HUES64 (cell line): ENCODE measurements at regions not wholly inside any gene's neighbourhood (a gene's known extent, or its start where the extent isn't known, plus 50 kb on each side); places are given as distances from the start of the nearest gene placed in this dataset.

Experiments used
- H3K27ac ChIP-seq: 2 replicates; pipeline ENCODE4 v1.7.0; 2013; ENCODE audit warnings: low read depth, low read length, inconsistent platforms
- H3K27me3 ChIP-seq: 2 replicates; pipeline ENCODE4 v1.6.1; 2013; ENCODE audit warnings: mild to moderate bottlenecking, low read length; ENCODE audit not compliant: insufficient read depth
- H3K36me3 ChIP-seq: 2 replicates; pipeline ENCODE4 v1.6.1; 2013; ENCODE audit warnings: mild to moderate bottlenecking, low read length; ENCODE audit not compliant: insufficient read depth
- H3K4me1 ChIP-seq: 2 replicates; pipeline ENCODE4 v1.6.1; 2013; ENCODE audit warnings: mild to moderate bottlenecking, low read length, moderate library complexity; ENCODE audit not compliant: insufficient read depth
- H3K4me3 ChIP-seq: 2 replicates; pipeline ENCODE4 v1.5.1; 2013; ENCODE audit warnings: mild to moderate bottlenecking, low read length, moderate library complexity
- H3K9ac ChIP-seq: 2 replicates; pipeline ENCODE4 v1.6.1; 2013; ENCODE audit warnings: mild to moderate bottlenecking, low read depth, low read length
- H3K9me3 ChIP-seq: 2 replicates; pipeline ENCODE4 v1.6.1; 2013; ENCODE audit warnings: low read depth, low read length; ENCODE audit not compliant: insufficient read depth
- WGBS: fragments of 150-250, 120-280 bp; methylation state at CpG from one replicate; pipeline ENCODE4 v1.1.7; 2013; ENCODE audit warnings: missing lambda C conversion rate; 5-methylcytosine and 5-hydroxymethylcytosine counted together

DNA sequence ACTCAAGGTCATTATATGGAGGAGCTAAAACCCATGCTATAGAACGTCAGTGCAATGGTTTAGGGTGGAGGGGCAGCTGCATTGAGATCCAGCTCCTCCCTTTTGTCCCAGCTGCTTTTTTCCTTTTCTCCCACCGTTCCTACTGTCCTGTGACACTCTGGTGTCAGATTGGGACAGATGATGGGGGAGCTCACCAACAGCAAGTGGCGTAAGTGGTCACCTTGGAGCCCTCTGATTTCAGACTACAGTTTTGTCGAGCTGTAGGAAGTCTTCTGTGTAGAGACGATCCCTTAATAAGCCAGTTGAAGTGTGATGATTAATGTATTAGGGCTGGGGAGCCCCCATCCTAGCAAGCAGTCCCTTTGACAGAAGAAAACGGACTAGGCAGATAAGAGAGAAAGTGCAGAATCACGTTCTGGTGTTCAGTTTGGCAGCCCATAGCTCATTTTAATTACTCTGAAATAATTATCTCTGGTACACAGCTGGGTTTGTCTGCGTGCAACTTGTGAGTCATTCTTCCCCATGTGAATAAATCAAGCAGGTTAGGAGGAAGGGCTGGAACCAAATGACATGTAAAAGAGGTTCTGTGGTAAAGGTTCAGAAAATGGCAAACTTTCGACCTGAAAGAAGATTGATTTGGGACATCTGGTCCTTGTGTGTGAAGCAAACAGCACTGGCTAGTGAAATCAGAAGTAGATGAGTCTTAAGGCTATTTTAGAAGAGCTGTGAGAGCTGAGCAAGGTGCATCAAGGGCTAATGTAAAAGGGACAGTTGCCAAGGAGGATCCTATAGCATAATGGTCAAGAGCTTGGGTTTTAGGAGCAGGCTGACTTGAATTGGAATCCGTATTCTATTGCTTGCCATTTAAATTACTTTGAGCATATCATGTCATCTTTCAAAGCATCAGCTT is 241.4 kb downstream of the EDEM1 start:
- H3K4me1 ChIP-seq = no peaks in the 10 kb centered on the region
- H3K27me3 ChIP-seq = no peaks in the 10 kb centered on the region
- H3K9me3 ChIP-seq = no peaks in the 10 kb centered on the region
- H3K27ac ChIP-seq = no peak overlapping the region
- H3K4me3 ChIP-seq = no peak overlapping the region
- H3K36me3 ChIP-seq = no peaks in the 10 kb centered on the region
- H3K9ac ChIP-seq = no peak overlapping the region
- WGBS = 90% methylated on average over 10 of the region's 10 CpGs

GRCh38 chr3:5429517-5429890 is 242.0 kb downstream of the EDEM1 start:
- H3K4me1 ChIP-seq = no peaks in the 10 kb centered on the region
- no peaks in the 10 kb centered on the region for H3K9me3 ChIP-seq
- H3K4me3 ChIP-seq = no peak overlapping the region
- H3K27me3 ChIP-seq = no peaks in the 10 kb centered on the region
- no peaks in the 10 kb centered on the region for H3K36me3 ChIP-seq
- no peak overlapping the region for H3K27ac ChIP-seq
- no peak overlapping the region for H3K9ac ChIP-seq

DNA sequence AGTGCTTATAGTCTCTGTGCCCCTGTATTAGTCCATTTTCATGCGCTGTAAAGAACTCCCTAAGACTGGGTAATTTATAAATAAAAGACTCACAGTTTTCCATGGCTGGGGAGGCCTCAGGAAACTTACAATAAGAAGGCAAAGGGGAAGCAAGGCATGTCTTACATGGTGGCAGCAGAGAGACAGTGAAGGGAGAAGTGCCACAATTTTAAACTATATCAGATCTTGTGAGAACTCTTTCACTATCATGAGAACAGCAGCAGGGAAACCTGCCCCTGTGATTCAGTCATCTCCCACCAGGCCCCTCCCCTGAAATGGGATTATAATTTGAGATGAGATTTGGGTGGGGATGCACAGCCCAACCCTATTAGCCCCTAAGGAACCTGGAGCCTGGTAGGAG is 243.2 kb downstream of the EDEM1 start:
- H3K36me3 ChIP-seq = no peaks in the 10 kb centered on the region
- no peaks in the 10 kb centered on the region for H3K9me3 ChIP-seq
- no peak overlapping the region for H3K27ac ChIP-seq
- H3K4me1 ChIP-seq = no peaks in the 10 kb centered on the region
- H3K4me3 ChIP-seq = no peak overlapping the region
- no peaks in the 10 kb centered on the region for H3K27me3 ChIP-seq
- no peak overlapping the region for H3K9ac ChIP-seq
- WGBS = 80% methylated on average over 1 of the region's 1 CpG

- Histone ChIP-seq H3K9me3 (no peaks in the 10 kb centered on the region), H3K27ac (no peak overlapping the region), H3K36me3 (no peaks in the 10 kb centered on the region), H3K27me3 (no peaks in the 10 kb centered on the region), H3K9ac (no peak overlapping the region), H3K4me1 (no peaks in the 10 kb centered on the region), H3K4me3 (no peak overlapping the region)
- 93% methylated on average over 4 of the region's 4 CpGs for WGBS
Observed at GRCh38 chr3:5431146-5431545, 243.6 kb downstream of the EDEM1 start.

- Histone ChIP-seq H3K9ac (no peak overlapping the region), H3K9me3 (no peaks in the 10 kb centered on the region), H3K27me3 (no peaks in the 10 kb centered on the region), H3K27ac (no peak overlapping the region), H3K4me1 (no peaks in the 10 kb centered on the region), H3K4me3 (no peak overlapping the region), H3K36me3 (no peaks in the 10 kb centered on the region)
- 91% methylated on average over 5 of the region's 5 CpGs for WGBS
Observed at GRCh38 chr3:5431811-5432378, 244.4 kb downstream of the EDEM1 start.

- Histone ChIP-seq H3K9me3 (no peaks in the 10 kb centered on the region), H3K27me3 (no peaks in the 10 kb centered on the region), H3K4me3 (no peak overlapping the region), H3K36me3 (no peaks in the 10 kb centered on the region), H3K27ac (no peak overlapping the region), H3K4me1 (no peaks in the 10 kb centered on the region), H3K9ac (no peak overlapping the region)
- 98% methylated on average over 5 of the region's 5 CpGs for WGBS
Observed at GRCh38 chr3:5437296-5437782, 249.8 kb downstream of the EDEM1 start.

GRCh38 chr3:5437783-5438323 is 250.3 kb downstream of the EDEM1 start:
- Histone ChIP-seq H3K9me3 (no peaks in the 10 kb centered on the region), H3K9ac (no peak overlapping the region), H3K36me3 (no peaks in the 10 kb centered on the region), H3K4me1 (no peaks in the 10 kb centered on the region), H3K4me3 (no peak overlapping the region), H3K27me3 (no peaks in the 10 kb centered on the region), H3K27ac (no peak overlapping the region)
- 88% methylated on average over 3 of the region's 3 CpGs for WGBS

DNA sequence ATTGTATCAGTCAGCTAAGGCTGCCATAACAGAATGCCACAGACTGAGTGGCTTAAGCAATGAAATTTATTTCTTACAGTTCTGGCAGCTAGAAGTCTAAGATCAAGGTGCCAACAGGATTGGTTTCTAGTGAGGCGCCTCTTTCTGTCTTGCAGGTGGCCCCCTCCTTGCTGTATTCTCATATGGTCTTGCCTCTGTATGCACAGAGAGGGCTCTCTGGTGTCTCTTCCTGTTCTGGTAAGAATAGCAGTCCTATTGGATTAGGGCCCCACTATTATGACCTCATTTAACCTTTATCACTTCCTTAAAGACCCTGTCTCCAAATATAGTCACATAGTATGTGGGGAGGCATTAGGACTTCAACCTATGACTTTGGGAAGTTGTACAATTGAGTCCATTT is 253.9 kb downstream of the EDEM1 start:
- H3K9ac ChIP-seq = no peak overlapping the region
- WGBS = 86% methylated on average over 1 of the region's 1 CpG
- no peaks in the 10 kb centered on the region for H3K36me3 ChIP-seq
- no peak overlapping the region for H3K27ac ChIP-seq
- H3K27me3 ChIP-seq = no peaks in the 10 kb centered on the region
- no peaks in the 10 kb centered on the region for H3K4me1 ChIP-seq
- no peak overlapping the region for H3K4me3 ChIP-seq
- H3K9me3 ChIP-seq = no peaks in the 10 kb centered on the region; the same call in 1 of the 2 replicates

GRCh38 chr3:5442106-5442785 is 254.7 kb downstream of the EDEM1 start:
- no peaks in the 10 kb centered on the region for H3K4me1 ChIP-seq
- WGBS = 86% methylated on average over 3 of the region's 4 CpGs
- H3K27ac ChIP-seq = no peak overlapping the region
- H3K36me3 ChIP-seq = no peaks in the 10 kb centered on the region
- H3K27me3 ChIP-seq = no peaks in the 10 kb centered on the region
- no peak overlapping the region for H3K4me3 ChIP-seq
- no peak overlapping the region for H3K9ac ChIP-seq
- no peaks in the 10 kb centered on the region; the same call in 1 of the 2 replicates for H3K9me3 ChIP-seq

- no peak overlapping the region for H3K27ac ChIP-seq
- H3K9ac ChIP-seq = no peak overlapping the region
- no peak overlapping the region for H3K4me3 ChIP-seq
- no peaks in the 10 kb centered on the region for H3K4me1 ChIP-seq
- H3K36me3 ChIP-seq = no peaks in the 10 kb centered on the region
- H3K27me3 ChIP-seq = no peaks in the 10 kb centered on the region
- no peaks in the 10 kb centered on the region; the same call in 1 of the 2 replicates for H3K9me3 ChIP-seq
Observed at GRCh38 chr3:5442786-5443138, 255.3 kb downstream of the EDEM1 start.

- Histone ChIP-seq H3K36me3 (no peaks in the 10 kb centered on the region), H3K9ac (no peak overlapping the region), H3K4me3 (no peak overlapping the region), H3K9me3 (no peaks in the 10 kb centered on the region; the same call in 1 of the 2 replicates), H3K27ac (no peak overlapping the region), H3K27me3 (no peaks in the 10 kb centered on the region), H3K4me1 (no peaks in the 10 kb centered on the region)
- WGBS = 99% methylated on average over 2 of the region's 2 CpGs
Observed at GRCh38 chr3:5444253-5444652, 256.7 kb downstream of the EDEM1 start.
